ENCODE measurements at regions not wholly inside any gene's neighbourhood (a gene's known extent, or its start where the extent isn't known, plus 50 kb on each side); places are given as distances from the start of the nearest gene placed in this dataset.

GRCh38 chr12:123096182-123096581 lies 54.7 kb downstream of the PITPNM2 start:
- CTCF ChIA-PET: interaction anchor here (0.6 kb wide), 1 partner anchor 60 kb away, joined by 3 read pairs; no protein-coding TSS in a partner anchor
- no peak for TF ChIP-seq ARNT (IDR thresholded peaks at IDR 0.05)
- no peak for TF ChIP-seq ELF4 (IDR thresholded peaks at IDR 0.05)
- TF ChIP-seq TARDBP (IDR thresholded peaks at IDR 0.05): no peak
- no peak for TF ChIP-seq SP1 (IDR thresholded peaks at IDR 0.05)
- no peak for TF ChIP-seq BHLHE40 (IDR thresholded peaks at IDR 0.05; ENCODE audit: borderline replicate concordance)
- no peak for TF ChIP-seq CTBP1 (IDR thresholded peaks at IDR 0.05; ENCODE audit: borderline replicate concordance)
- TF ChIP-seq LEF1 (IDR thresholded peaks at IDR 0.05; ENCODE audit: borderline replicate concordance): no peak
- no peak for TF ChIP-seq SUZ12 (IDR thresholded peaks at IDR 0.05)
- no peak for TF ChIP-seq L3MBTL2 (conservative IDR thresholded peaks at IDR 0.05)
- no peak for TF ChIP-seq FOXA1 (IDR thresholded peaks at IDR 0.05)
- TF ChIP-seq PKNOX1 (IDR thresholded peaks at IDR 0.05): no peak
- no peak for TF ChIP-seq NFRKB (IDR thresholded peaks at IDR 0.05)
- TF ChIP-seq HDGF (IDR thresholded peaks at IDR 0.05; ENCODE audit: borderline replicate concordance): no peak
- POLR2A ChIA-PET: interaction anchor here (0.9 to 1.0 kb wide), 2 partner anchors 9 to 19 kb away, joined by 3 to 4 read pairs; no protein-coding TSS in a partner anchor
- no peak for DNase-seq (ENCODE audit: extremely low spot score)

GRCh38 chr12:123095078-123095881 lies 55.6 kb downstream of the PITPNM2 start:
- ChIA-PET CTCF (interaction anchor here (0.6 kb wide), 1 partner anchor 265 kb away, joined by 3 read pairs; no protein-coding TSS in a partner anchor), POLR2A (interaction anchor here (0.9 kb wide), 1 partner anchor 20 kb away, joined by 3 read pairs; no protein-coding TSS in a partner anchor)
- no peak for DNase-seq (ENCODE audit: extremely low spot score)
- TF ChIP-seq FOXA1 (IDR thresholded peaks at IDR 0.05): no peak
- no peak for TF ChIP-seq CTBP1 (IDR thresholded peaks at IDR 0.05; ENCODE audit: borderline replicate concordance)
- no peak for TF ChIP-seq SUZ12 (IDR thresholded peaks at IDR 0.05)
- no peak for TF ChIP-seq ARNT (IDR thresholded peaks at IDR 0.05)
- no peak for TF ChIP-seq ELF4 (IDR thresholded peaks at IDR 0.05)
- no peak for TF ChIP-seq SP1 (IDR thresholded peaks at IDR 0.05)
- TF ChIP-seq LEF1 (IDR thresholded peaks at IDR 0.05; ENCODE audit: borderline replicate concordance): no peak
- TF ChIP-seq PKNOX1 (IDR thresholded peaks at IDR 0.05): no peak
- TF ChIP-seq FOXK2 (IDR thresholded peaks at IDR 0.05): no peak
- TF ChIP-seq NFRKB (IDR thresholded peaks at IDR 0.05): no peak
- TF ChIP-seq BHLHE40 (IDR thresholded peaks at IDR 0.05; ENCODE audit: borderline replicate concordance): no peak

GRCh38 chr12:123094349-123095077 lies 56.4 kb downstream of the PITPNM2 start:
- ChIA-PET POLR2A (no interaction called here), CTCF (interaction anchor here (0.6 kb wide), 1 partner anchor 264 kb away, joined by 3 read pairs; no protein-coding TSS in a partner anchor)
- TF ChIP-seq ELF4 (IDR thresholded peaks at IDR 0.05) (no peak), CTBP1 (IDR thresholded peaks at IDR 0.05; ENCODE audit: borderline replicate concordance) (no peak), PKNOX1 (IDR thresholded peaks at IDR 0.05) (peak; percentile 57), LEF1 (IDR thresholded peaks at IDR 0.05; ENCODE audit: borderline replicate concordance) (no peak)
- DNase-seq (ENCODE audit: extremely low spot score): peak; percentile 20

- POLR2A ChIA-PET: interaction anchor here (1.0 kb wide), 1 partner anchor 140 kb away, joined by 4 read pairs; the partner anchor contains the start of genes MPHOSPH9 and MTRFR
- TF ChIP-seq HDGF (IDR thresholded peaks at IDR 0.05; ENCODE audit: borderline replicate concordance) (no peak), FOXM1 (IDR thresholded peaks at IDR 0.05; ENCODE audit: borderline replicate concordance) (no peak), ELF4 (IDR thresholded peaks at IDR 0.05) (no peak), L3MBTL2 (conservative IDR thresholded peaks at IDR 0.05) (no peak), PKNOX1 (IDR thresholded peaks at IDR 0.05) (no peak), BHLHE40 (IDR thresholded peaks at IDR 0.05; ENCODE audit: borderline replicate concordance) (no peak), FOXK2 (IDR thresholded peaks at IDR 0.05) (no peak), LEF1 (IDR thresholded peaks at IDR 0.05; ENCODE audit: borderline replicate concordance) (no peak), SP1 (IDR thresholded peaks at IDR 0.05) (no peak), NFRKB (IDR thresholded peaks at IDR 0.05) (no peak), ARNT (IDR thresholded peaks at IDR 0.05) (no peak), SUZ12 (IDR thresholded peaks at IDR 0.05) (no peak), ZNF384 (IDR thresholded peaks at IDR 0.05) (no peak), FOXA1 (IDR thresholded peaks at IDR 0.05) (no peak), CTBP1 (IDR thresholded peaks at IDR 0.05; ENCODE audit: borderline replicate concordance) (no peak), TARDBP (IDR thresholded peaks at IDR 0.05) (no peak)
- no peak for DNase-seq (ENCODE audit: extremely low spot score)
- CTCF ChIA-PET: no interaction called here
Observed at GRCh38 chr12:123092866-123093265, 58.0 kb downstream of the PITPNM2 start.

Data from HEK293T (cell line).